Gastrocnemius medialis (tissue), 4 donors: ENCODE measurements at regions not wholly inside any gene's neighbourhood (a gene's known extent, or its start where the extent isn't known, plus 50 kb on each side); places are given as distances from the start of the nearest gene placed in this dataset.

ENCODE experiments used
- CTCF ChIP-seq, 5 experiments: fragments of 450-650 bp in 3 of 5; fragments of 200-600 bp in 2 of 5; sonication (generic) in 2 of 5; IDR thresholded peaks in 4 of 5; conservative IDR thresholded peaks in 1 of 5; 1 replicate in 4 of 5; 2 replicates in 1 of 5; pipeline ENCODE4 v1.5.1; 2016 to 2019; ENCODE audit warnings: antibody characterized with exemption in 5 of 5, mild to moderate bottlenecking in 3 of 5, moderate library complexity in 3 of 5
- POLR2A ChIP-seq, 2 donors: fragments of 450-650 bp; IDR thresholded peaks; one replicate each; pipeline ENCODE4 v1.6.1; 2017; ENCODE audit warnings: antibody characterized with exemption in 2 of 2, mild to moderate bottlenecking in 2 of 2, moderate library complexity in 2 of 2

GRCh38 chr20:61023612-61024011 lies 228.4 kb upstream of the CDH4 start:
- TF ChIP-seq CTCF (IDR thresholded peaks at IDR 0.05 in 4 of 5, conservative IDR thresholded peaks at IDR 0.05 in 1 of 5) (no peak), POLR2A (IDR thresholded peaks at IDR 0.05) (no peak)
